Heart left ventricle (tissue), 16 donors: ENCODE measurements at regions not wholly inside any gene's neighbourhood (a gene's known extent, or its start where the extent isn't known, plus 50 kb on each side); places are given as distances from the start of the nearest gene placed in this dataset.
A peak's percentile ranks its signal among the peaks of the same experiment; 100 is the strongest.

Experiments used
- ATAC-seq, 4 donors: fragments of 200-7000 bp; cut with Tn5 transposase; one replicate each; pipeline ENCODE4 v1.9.1; 2020 to 2022; ENCODE audit warnings: moderate library complexity in 4 of 4, mild to moderate bottlenecking in 3 of 4, moderate number of reproducible peaks in 1 of 4
- DNase-seq, 5 donors: peaks; one replicate each; pipeline ENCODE4 v3.0.0-alpha.2; 2020
- H3K27ac ChIP-seq, 12 donors: fragments of 200-600 bp; sonication (generic) in 4 of 12; one replicate each; pipeline versions ENCODE4 v1.5.0 to v1.8.0; 2016 to 2022; ENCODE audit warnings: mild to moderate bottlenecking in 2 of 12
- H3K27me3 ChIP-seq, 9 donors: fragments of 200-600 bp; sonication (generic) in 2 of 9; one replicate each; pipeline versions ENCODE4 v1.5.1 to v1.8.0; 2016 to 2022; ENCODE audit warnings: mild to moderate bottlenecking in 3 of 9
- H3K36me3 ChIP-seq, 9 donors: fragments of 200-600 bp; sonication (generic) in 2 of 9; one replicate each; pipeline versions ENCODE4 v1.5.0 to v1.8.0; 2018 to 2022; ENCODE audit warnings: mild to moderate bottlenecking in 2 of 9
- H3K4me1 ChIP-seq, 12 donors: fragments of 200-600 bp; sonication (generic) in 4 of 12; one replicate each; pipeline versions ENCODE4 v1.5.0 to v1.8.0; 2016 to 2022; ENCODE audit warnings: mild to moderate bottlenecking in 3 of 12
- H3K4me3 ChIP-seq, 12 donors: fragments of 200-600 bp; sonication (generic) in 4 of 12; one replicate each; pipeline versions ENCODE4 v1.5.0 to v1.8.0; 2017 to 2022; ENCODE audit warnings: mild to moderate bottlenecking in 9 of 12, moderate library complexity in 4 of 12
- H3K9me3 ChIP-seq, 12 donors: fragments of 200-600 bp; sonication (generic) in 4 of 12; one replicate each; pipeline versions ENCODE4 v1.5.0 to v1.8.0; 2016 to 2022; ENCODE audit warnings: mild to moderate bottlenecking in 1 of 12
- POLR2A ChIP-seq, 2 donors: fragments of 450-650 bp; IDR thresholded peaks; one replicate each; pipeline ENCODE4 v1.6.1; 2017; ENCODE audit warnings: antibody characterized with exemption in 2 of 2, mild to moderate bottlenecking in 2 of 2, moderate library complexity in 2 of 2
- WGBS, 4 donors: extraction: QIAGEN DNeasy Blood & Tissue Kit in 2 of 4; methylation state at CpG; one replicate each; pipeline versions ENCODE4 v1.1.5 to v1.1.7; 2013 to 2018; 5-methylcytosine and 5-hydroxymethylcytosine counted together
- intact Hi-C, 10 donors: fragments of 100-400 bp; cut with DNase I; formaldehyde crosslinking; loops; one replicate each; pipeline versions ENCODE4 v1.11.1 to v1.14.2; 2022
- TF ChIP-seq, protein P1 (sequence below), 12 donors: fragments of 200-600 bp; sonication (generic) in 4 of 12; IDR thresholded peaks; one replicate each; pipeline versions ENCODE4 v1.5.0 to v1.8.0; 2018 to 2022; ENCODE audit warnings: antibody characterized with exemption in 12 of 12, mild to moderate bottlenecking in 5 of 12
- donor health status: ischemic (EF 13 %, LVEDD 7.1; RV severe dilation, severe dysfunction).
- donor health status: healthy with polysubstance abuse.
- donor health status: DM: no; HTN: yes; CAD: no.
- donor health status: DM: no; HTN: no; CAD: no.
- donor health status: ischemic (EF 25% LVEDD 6.9; RV normal size, moderate dysfunction).
- donor health status: ischemic (EF 25% LVEDD 5.7; RV mildly dilated, moderate dysfunction).
- donor health status: healthy.
- donor health status: DM: yes; HTN: yes; CAD: no.
- donor health status: ischemic (EF 35%, LVEDD 5.7; RV mildly dilated, moderate dysfunction).
- donor health status: nonischemic (EF 11% LVEDD 7.7; RV severe dilation, severe dysfunction).
- donor health status: DM: yes; HTN: yes; CAD: no.
- donor health status: PGD.
- donor health status: ischemic (EF 29% LVEDD 5.4; RV normal size, mild dysfunction).
- donor health status: nonischemic (EF 23%, LVEDD 6.1; RV moderate dilation, normal function).

DNA sequence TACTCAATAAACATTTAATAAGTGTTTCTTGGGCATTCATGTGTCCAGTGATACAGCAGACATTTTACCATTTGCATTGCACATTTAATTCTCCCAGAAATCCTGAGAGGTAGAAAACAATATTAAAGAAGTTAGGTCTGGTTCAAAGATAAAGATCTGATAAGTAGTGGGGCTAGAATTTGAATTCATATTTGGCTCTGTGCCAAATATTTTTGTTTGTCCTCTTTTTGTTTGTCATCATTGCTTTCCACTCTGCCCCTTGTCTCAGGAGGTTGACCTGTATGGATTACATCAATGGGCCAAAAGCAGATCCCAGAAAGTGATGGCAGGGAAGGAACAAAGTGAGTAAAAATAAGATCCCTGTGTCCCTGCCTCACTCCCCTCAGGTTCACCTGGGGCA, 441.9 kb upstream of the PKDCC start:
- no peak overlapping the region for H3K27ac ChIP-seq
- DNase-seq, result no peak
- no peaks in the 10 kb centered on the region for H3K27me3 ChIP-seq
- no peak overlapping the region for H3K4me3 ChIP-seq
- peaks cover 0 to 14% (median 5%) of the 10 kb centered on the region in 12 donors for H3K4me1 ChIP-seq
- intact Hi-C loops, result no loop called here
- peaks cover 0 to 5% (median 0%) of the 10 kb centered on the region in 12 donors for H3K9me3 ChIP-seq
- TF ChIP-seq, protein P1, sequence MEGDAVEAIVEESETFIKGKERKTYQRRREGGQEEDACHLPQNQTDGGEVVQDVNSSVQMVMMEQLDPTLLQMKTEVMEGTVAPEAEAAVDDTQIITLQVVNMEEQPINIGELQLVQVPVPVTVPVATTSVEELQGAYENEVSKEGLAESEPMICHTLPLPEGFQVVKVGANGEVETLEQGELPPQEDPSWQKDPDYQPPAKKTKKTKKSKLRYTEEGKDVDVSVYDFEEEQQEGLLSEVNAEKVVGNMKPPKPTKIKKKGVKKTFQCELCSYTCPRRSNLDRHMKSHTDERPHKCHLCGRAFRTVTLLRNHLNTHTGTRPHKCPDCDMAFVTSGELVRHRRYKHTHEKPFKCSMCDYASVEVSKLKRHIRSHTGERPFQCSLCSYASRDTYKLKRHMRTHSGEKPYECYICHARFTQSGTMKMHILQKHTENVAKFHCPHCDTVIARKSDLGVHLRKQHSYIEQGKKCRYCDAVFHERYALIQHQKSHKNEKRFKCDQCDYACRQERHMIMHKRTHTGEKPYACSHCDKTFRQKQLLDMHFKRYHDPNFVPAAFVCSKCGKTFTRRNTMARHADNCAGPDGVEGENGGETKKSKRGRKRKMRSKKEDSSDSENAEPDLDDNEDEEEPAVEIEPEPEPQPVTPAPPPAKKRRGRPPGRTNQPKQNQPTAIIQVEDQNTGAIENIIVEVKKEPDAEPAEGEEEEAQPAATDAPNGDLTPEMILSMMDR (IDR thresholded peaks at IDR 0.05), result no peak
- H3K36me3 ChIP-seq, result no peaks in the 10 kb centered on the region
- no peak for ATAC-seq

DNA sequence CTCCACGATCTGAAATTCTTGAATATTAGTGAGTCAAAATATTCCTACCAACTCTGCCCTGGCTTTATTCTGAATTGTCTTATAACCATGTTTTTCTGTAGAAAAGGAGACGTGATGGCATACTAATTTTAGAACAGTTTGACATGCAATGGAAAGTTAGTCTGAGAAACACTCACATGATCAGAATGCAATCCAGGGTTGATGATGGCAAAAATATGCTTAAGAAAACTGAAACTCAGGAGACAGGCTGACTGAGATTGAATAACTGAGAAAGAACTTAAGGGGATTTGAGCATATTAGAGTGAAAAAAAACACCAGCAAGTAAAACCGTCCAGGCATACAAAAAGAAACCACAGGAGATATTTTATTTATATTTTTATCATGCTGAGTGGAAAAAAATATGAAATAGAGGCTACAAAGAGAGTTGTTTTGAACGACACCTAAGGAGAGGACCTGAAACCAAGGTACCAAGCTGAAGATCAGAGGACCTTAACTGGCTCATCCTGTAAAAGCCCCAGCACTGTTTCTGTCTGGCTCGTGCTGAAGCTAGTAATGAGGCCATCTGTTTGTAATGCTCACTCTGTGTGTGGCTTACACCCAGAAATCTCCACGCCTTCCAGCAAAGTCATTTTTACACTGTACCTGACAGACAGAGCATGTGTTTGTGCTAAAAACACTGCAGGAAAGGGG, 437.2 kb upstream of the PKDCC start:
- no peaks in the 10 kb centered on the region for H3K36me3 ChIP-seq
- peak overlapping the region in 11 of 12 donors; percentile 10 to 87 (median 64) for H3K27ac ChIP-seq
- ATAC-seq (peak; percentile 73 to 87 (median 82)), DNase-seq (peak in 2 of 5 donors; percentile 13 to 23)
- no peaks in the 10 kb centered on the region for H3K27me3 ChIP-seq
- no peak for TF ChIP-seq POLR2A (IDR thresholded peaks at IDR 0.05)
- TF ChIP-seq, protein P1 (IDR thresholded peaks at IDR 0.05), result no peak
- peaks cover 0 to 17% (median 8%) of the 10 kb centered on the region in 12 donors for H3K4me1 ChIP-seq
- no peaks in the 10 kb centered on the region for H3K9me3 ChIP-seq
- 43 to 55% (median 47%) methylated on average over 6 of the region's 6 CpGs for WGBS, 4 donors
- peak overlapping the region in 4 of 12 donors; percentile 6 to 23 (median 14) for H3K4me3 ChIP-seq
- intact Hi-C loops, result no loop called here

DNA sequence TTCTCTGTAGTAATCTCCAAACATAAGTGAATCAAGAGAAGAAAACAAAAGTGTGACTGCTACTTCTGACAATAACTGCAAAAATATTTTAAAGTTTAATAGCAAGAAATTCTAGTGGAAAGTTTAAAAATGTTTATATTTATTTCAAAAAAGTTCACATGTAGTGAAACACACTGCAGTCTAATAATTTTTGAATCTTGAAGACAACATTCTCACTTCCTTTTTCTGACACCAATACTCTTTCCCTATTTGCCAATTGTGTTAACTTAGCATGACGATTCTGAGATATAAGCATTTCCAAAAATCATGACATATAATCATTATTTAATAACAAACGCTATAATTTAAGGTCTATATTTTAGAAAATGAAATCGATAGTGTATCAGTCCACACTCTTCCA, 429.1 kb upstream of the PKDCC start:
- no peak for TF ChIP-seq POLR2A (IDR thresholded peaks at IDR 0.05)
- TF ChIP-seq, protein P1 (IDR thresholded peaks at IDR 0.05), result no peak
- Histone ChIP-seq H3K36me3 (no peaks in the 10 kb centered on the region), H3K27me3 (no peaks in the 10 kb centered on the region), H3K9me3 (no peaks in the 10 kb centered on the region), H3K4me3 (no peak overlapping the region), H3K4me1 (peaks cover 0 to 3% (median 0%) of the 10 kb centered on the region in 12 donors), H3K27ac (no peak overlapping the region)
- no peak for ATAC-seq
- no peak for DNase-seq
- 70 to 86% (median 71%) methylated on average over 3 of the region's 3 CpGs for WGBS, 4 donors
- intact Hi-C loops, result no loop called here

DNA sequence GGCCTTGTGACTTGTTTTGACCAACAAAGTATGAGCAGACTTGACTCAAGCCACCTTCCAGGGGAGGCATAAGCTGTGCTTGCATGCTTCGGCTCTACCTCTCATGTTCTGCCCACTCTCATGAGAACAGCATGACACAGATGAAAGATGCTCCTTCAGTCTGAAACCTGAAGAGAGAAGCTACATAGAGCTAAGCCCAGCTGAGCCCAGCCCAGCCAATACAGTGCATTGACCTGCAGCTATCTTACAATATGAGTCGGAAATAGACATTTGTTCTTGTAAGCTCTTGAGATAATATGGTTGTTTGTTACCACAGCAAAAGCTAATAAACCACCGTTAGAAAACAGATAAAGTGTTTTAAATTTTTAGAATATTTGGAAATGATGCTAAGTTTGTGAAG, 426.7 kb upstream of the PKDCC start:
- DNase-seq (no peak), ATAC-seq (peak; percentile 49 to 67 (median 62))
- H3K27ac ChIP-seq, result no peak overlapping the region
- no peak overlapping the region for H3K4me3 ChIP-seq
- H3K9me3 ChIP-seq, result no peaks in the 10 kb centered on the region
- peaks cover 0 to 3% (median 0%) of the 10 kb centered on the region in 12 donors for H3K4me1 ChIP-seq
- H3K27me3 ChIP-seq, result no peaks in the 10 kb centered on the region
- WGBS, 4 donors, result 59 to 64% (median 62%) methylated on average over 3 of the region's 3 CpGs
- TF ChIP-seq, protein P1 (IDR thresholded peaks at IDR 0.05), result no peak
- TF ChIP-seq POLR2A (IDR thresholded peaks at IDR 0.05), result no peak
- no peaks in the 10 kb centered on the region for H3K36me3 ChIP-seq
- intact Hi-C loops, result no loop called here
